Fibroblast of the aortic adventitia (primary cell): ENCODE measurements at regions not wholly inside any gene's neighbourhood (a gene's known extent, or its start where the extent isn't known, plus 50 kb on each side); places are given as distances from the start of the nearest gene placed in this dataset.
A peak's percentile ranks its signal among the peaks of the same experiment; 100 is the strongest.

Source experiments
- DNase-seq: peaks from one replicate; pipeline ENCODE4 v3.0.0-alpha.2; 2010; ENCODE audit warnings: low read depth
- H3K4me3 ChIP-seq: 2 replicates; pipeline ENCODE4 v1.5.1; 2011; ENCODE audit warnings: low read depth, mild to moderate bottlenecking, control low read depth, low read length, moderate library complexity
- CTCF ChIP-seq: IDR thresholded peaks from 2 replicates; pipeline ENCODE4 v1.5.1; 2011; ENCODE audit warnings: mild to moderate bottlenecking, low read length, control low read depth, inconsistent platforms; ENCODE audit not compliant: insufficient read depth

DNA sequence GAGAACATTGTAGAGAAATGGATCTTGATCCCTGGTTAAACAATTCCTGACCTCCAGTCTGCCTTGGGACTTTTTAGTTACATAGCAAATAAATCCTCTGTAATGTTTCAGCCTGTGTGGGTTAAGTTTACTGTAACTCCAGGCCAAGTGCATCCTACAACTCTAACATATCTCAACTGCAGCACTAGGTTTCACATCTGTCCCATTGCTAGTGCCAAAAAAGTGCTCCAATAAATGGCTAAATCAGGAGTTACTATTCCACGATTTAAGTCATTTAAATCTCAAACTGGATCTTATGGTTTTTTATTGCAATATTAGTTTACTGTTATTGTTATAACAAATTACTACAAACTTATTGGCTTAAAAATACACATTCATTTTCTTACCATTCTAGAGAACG, 479.6 kb downstream of the GPAM start:
- no peak overlapping the region for H3K4me3 ChIP-seq
- TF ChIP-seq CTCF: no peak
- no peak for DNase-seq

GRCh38 chr10:111705021-111705420, 478.5 kb downstream of the GPAM start:
- no peak for TF ChIP-seq CTCF
- H3K4me3 ChIP-seq: no peak overlapping the region
- DNase-seq: peak; percentile 93

DNA sequence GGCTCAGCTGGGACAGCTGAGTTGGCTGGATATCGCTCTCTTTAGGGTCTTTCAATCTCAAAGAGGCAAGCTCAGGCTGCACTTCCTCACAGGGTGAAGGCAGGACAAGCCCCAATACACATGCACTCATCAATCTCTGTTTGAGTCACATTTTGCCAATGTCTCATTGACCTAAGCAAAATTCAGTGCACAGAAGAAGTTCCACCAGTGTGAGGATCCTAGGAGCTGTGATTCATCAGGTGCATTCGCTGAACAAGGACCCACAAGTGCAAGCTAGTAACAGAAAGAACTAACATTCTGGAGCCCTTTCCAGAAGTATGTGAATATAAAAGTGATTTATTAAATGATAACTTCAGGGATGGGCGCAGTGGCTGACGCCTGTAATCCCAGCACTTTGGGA, 477.2 kb downstream of the GPAM start:
- no peak for DNase-seq
- H3K4me3 ChIP-seq: no peak overlapping the region
- TF ChIP-seq CTCF: no peak

DNA sequence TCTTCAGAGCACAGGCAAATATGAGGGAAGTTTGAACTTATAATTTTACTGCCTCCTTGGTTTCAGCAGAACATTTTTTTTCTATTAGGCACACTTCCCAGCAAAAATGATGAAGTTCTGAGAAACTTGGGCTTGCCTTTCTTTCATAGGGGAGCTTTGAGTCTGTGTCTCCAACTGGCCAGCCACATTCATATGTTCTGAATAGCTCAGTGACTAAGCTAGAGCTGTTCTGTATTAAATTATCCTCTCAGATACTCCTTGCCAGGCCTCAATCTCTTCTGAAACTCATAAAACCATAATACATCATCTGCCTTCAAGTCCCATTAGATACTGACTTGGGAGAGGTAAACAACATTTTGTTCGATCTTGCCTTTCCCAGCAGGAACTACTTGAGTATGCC, 476.5 kb downstream of the GPAM start:
- no peak for TF ChIP-seq CTCF
- H3K4me3 ChIP-seq: no peak overlapping the region
- DNase-seq: peak; percentile 89

DNA sequence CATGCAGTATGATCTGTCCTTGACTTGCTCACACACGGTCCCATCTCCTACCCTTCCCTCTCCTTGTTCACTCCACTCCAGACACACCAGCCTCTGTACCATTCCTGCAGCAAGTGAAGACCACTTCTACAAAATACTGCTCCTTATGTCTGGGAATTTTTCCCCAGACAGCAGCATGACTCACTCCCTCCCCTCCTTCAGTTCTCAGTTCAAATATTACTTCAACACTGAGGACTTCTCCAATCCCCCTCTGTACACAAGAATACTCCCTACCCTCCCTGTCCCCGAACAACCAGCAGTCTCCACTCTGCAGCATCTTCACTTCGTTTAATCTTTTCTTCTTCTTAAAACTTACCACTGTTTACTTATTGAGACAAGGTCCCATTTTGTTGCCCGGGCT, 474.0 kb downstream of the GPAM start:
- TF ChIP-seq CTCF: no peak
- H3K4me3 ChIP-seq: no peak overlapping the region
- peak; percentile 15 for DNase-seq

DNA sequence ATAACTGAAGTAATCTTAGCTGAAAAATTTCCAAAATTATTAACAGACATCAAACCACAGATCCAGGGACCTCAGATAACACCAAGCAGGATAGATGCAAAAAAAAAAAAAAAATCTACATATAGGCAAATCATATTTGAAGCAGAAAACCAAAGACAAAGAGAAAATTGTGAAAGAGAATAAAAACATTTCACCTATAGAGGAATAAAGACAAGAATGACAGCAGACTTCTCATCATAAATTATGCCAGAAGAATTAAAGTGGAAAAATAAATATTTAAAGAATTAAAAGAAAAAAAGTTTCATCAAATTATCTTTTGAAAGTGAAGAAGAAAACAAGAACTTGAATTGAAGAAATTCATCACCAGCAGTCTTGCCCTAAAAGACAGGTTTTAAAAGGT, 467.5 kb downstream of the GPAM start:
- H3K4me3 ChIP-seq: no peak overlapping the region
- DNase-seq: no peak
- no peak for TF ChIP-seq CTCF

DNA sequence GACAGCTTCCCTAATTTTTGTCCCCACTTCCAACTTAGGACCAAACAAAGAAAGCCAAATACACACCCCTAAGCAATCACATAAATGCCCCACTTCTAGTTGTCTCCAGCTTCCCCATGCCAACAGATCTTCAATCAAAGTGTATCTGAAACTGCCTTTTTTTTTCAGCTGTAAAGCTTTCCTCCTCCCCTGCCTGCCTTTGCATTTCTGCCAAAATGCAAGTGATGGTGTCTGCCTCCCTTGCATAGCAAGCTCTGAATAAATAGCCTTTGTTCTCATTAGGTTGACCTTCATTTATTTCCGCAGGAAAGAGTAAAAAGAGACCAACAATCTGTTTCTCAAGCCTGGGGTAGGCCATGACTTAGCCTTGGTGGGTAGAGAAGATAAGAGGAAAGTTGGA, 459.4 kb downstream of the GPAM start:
- no peak overlapping the region for H3K4me3 ChIP-seq
- no peak for DNase-seq
- no peak for TF ChIP-seq CTCF
